Activated naive CD4-positive, alpha-beta T cell treated with anti-CD3 and anti-CD28 coated beads, Interleukin-2, amount 50 U/mL, for 24 hours (primary cell): ENCODE measurements at regions not wholly inside any gene's neighbourhood (a gene's known extent, or its start where the extent isn't known, plus 50 kb on each side); places are given as distances from the start of the nearest gene placed in this dataset.

Source experiments
- H3K27ac Mint-ChIP-seq: one replicate; pipeline ENCODE4 v1.8.0; 2021; ENCODE audit warnings: mild to moderate bottlenecking, mixed read lengths
- H3K27me3 Mint-ChIP-seq: one replicate; pipeline ENCODE4 v1.8.0; 2021; ENCODE audit warnings: mixed read lengths
- H3K36me3 Mint-ChIP-seq: one replicate; pipeline ENCODE4 v1.8.0; 2021; ENCODE audit warnings: mixed read lengths
- H3K4me1 Mint-ChIP-seq: one replicate; pipeline ENCODE4 v1.8.0; 2021; ENCODE audit warnings: mixed read lengths
- H3K4me3 Mint-ChIP-seq: one replicate; pipeline ENCODE4 v1.8.0; 2021; ENCODE audit warnings: mild to moderate bottlenecking, mixed read lengths
- H3K9me3 Mint-ChIP-seq: one replicate; pipeline ENCODE4 v1.8.0; 2021; ENCODE audit warnings: mixed read lengths

DNA sequence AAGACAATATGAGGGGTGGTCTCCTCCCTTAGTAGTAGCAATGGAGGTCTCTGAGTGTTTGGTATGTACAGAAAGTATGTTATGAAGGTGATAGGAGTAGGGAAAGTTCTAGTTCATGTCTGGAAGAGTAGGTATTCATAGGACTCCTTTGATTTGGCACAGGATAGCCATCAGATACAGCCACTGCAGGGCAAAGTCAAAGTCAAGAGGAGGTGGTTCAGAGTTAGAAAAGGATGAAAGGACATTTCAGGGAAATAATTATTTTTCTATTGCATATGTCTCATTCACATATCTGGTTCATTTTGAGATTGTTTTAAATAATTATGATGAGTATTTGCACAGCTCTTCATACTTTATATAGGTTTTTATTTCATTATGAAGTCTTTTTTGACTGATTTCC lies 381.1 kb downstream of the MFSD1 start:
- H3K4me3 Mint-ChIP-seq = no peak overlapping the region
- H3K27me3 Mint-ChIP-seq = no peaks in the 10 kb centered on the region
- H3K9me3 Mint-ChIP-seq = no peaks in the 10 kb centered on the region
- no peaks in the 10 kb centered on the region for H3K36me3 Mint-ChIP-seq
- no peaks in the 10 kb centered on the region for H3K4me1 Mint-ChIP-seq
- no peak overlapping the region for H3K27ac Mint-ChIP-seq

DNA sequence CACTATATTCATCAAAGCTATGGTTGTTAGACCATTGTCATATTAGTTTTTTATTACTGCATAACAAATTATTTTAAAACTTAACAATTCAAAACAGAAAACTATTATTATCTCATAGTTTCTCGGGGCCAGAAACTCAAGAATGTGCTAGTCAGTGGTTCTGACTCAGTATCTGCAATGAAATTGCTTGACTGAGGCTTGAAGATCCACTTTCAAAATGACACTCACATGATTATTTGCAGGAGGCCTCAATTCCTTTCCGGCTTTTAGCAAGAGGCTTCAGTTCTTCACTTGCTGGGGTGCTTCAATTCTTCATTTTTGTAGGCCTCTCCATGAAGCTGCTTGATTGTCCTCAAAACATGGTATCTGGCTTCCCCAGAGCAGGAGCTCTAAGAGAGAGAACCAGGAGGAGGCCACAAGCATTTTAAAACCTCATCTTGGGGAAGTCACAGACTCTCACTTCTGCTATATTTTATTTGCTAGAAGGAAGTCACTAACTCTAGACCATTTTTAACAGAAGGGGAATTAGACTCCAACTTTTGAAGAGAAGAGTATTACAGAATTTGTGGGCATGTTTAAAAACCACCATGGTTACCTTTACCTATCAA lies 383.7 kb downstream of the MFSD1 start:
- Mint-ChIP-seq H3K9me3 (no peaks in the 10 kb centered on the region), H3K27me3 (peaks cover 1% of the 10 kb centered on the region), H3K4me1 (no peaks in the 10 kb centered on the region), H3K36me3 (no peaks in the 10 kb centered on the region), H3K27ac (no peak overlapping the region), H3K4me3 (no peak overlapping the region)

DNA sequence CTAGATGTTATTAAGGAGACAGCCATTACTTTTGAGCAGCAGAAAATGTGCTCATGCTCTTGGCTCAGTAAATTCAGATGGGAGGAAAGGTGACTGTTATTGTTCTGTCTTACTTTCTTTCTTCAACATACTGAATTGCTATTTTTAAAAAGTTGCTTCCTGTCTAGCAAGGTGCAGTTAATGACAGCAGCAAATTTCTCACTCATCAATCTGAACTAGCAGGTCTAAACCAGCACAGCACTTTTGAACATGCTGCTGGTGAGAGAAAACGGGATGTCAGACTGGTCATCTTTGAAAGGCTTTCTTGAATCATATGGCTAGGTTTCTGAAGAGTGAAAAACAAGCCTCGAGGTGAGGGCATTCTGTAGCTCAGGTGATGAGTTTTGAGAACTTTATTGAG lies 384.7 kb downstream of the MFSD1 start:
- H3K27ac Mint-ChIP-seq = no peak overlapping the region
- no peak overlapping the region for H3K4me3 Mint-ChIP-seq
- H3K27me3 Mint-ChIP-seq = peaks cover 1% of the 10 kb centered on the region
- no peaks in the 10 kb centered on the region for H3K4me1 Mint-ChIP-seq
- no peaks in the 10 kb centered on the region for H3K9me3 Mint-ChIP-seq
- H3K36me3 Mint-ChIP-seq = no peaks in the 10 kb centered on the region

DNA sequence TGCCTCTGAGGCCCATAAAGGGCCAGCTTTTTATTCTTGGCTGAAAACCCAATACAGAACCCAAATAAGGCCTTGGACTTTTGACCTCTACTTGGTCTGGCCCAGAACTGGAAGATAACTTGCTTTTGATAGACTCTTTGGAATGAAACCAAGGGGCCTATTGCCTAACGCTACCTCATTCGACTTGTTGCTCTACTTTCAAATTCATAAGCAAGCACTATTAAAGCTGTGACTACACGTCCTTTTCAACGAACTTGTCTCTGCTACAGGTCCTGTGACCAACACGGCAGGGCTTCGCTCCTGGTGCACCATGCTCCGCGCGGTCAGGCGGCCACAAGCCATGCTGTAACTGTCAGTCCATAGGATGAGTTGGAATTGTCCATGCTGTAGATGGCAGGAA lies 385.4 kb downstream of the MFSD1 start:
- H3K36me3 Mint-ChIP-seq = no peaks in the 10 kb centered on the region
- H3K27ac Mint-ChIP-seq = no peak overlapping the region
- no peaks in the 10 kb centered on the region for H3K9me3 Mint-ChIP-seq
- H3K4me1 Mint-ChIP-seq = no peaks in the 10 kb centered on the region
- H3K4me3 Mint-ChIP-seq = no peak overlapping the region
- peaks cover 1% of the 10 kb centered on the region for H3K27me3 Mint-ChIP-seq

DNA sequence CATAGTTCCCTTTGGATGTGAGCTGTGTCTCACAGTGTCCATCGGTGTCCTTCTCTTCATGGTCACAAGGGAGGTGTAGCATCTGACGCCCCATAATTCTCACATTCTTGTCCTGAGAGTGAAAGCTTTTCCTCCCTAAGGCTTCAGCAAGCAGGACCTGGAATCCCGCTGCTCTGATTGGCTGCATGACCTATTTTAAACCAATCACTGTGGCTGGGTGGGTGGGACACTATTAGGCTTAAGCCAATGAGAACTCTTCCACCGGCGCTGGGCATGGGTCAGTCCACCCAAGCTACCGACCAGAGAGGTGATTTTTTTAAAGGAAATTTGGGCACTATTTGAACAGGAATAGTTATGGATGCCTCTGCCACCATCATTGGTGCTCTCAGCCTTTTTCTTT lies 385.9 kb downstream of the MFSD1 start:
- no peaks in the 10 kb centered on the region for H3K9me3 Mint-ChIP-seq
- H3K36me3 Mint-ChIP-seq = no peaks in the 10 kb centered on the region
- no peak overlapping the region for H3K4me3 Mint-ChIP-seq

DNA sequence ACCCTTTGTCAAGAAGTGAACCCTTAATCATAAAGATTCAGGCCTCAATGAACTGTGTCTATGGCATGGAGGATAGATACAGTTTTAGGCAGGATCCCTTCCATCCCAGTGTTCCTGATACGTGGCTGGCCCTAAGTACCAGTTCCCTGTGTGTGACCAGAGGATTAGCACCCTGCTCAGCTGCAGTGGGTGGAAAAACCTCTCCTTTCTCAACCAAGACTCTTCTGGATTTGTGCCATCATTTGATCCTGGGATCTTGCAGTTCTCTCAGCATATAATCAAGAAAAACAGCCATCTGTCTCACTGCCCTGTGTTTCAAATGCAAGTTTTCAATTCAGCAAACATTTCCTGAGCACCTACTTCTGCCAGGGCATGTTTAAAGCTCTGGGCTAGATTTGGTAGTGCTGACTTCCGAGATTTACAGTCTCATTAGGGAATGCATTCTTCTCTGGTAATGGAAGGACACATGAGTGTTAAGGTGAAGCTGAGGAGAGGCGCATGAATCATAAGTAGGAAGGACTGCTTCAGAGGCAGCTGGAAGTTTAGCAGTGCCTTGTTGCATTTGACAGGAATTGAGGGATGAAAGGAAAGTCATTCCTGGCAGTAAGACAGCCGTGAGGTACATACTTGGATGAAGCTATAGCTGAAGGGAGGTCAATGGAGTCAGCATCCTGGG lies 388.3 kb downstream of the MFSD1 start:
- Mint-ChIP-seq H3K27ac (no peak overlapping the region), H3K36me3 (no peaks in the 10 kb centered on the region), H3K27me3 (peaks cover 1% of the 10 kb centered on the region), H3K9me3 (no peaks in the 10 kb centered on the region), H3K4me1 (no peaks in the 10 kb centered on the region), H3K4me3 (no peak overlapping the region)

More for the DNA sequence above, 385.9 kb downstream of the MFSD1 start:
- no peaks in the 10 kb centered on the region for H3K4me1 Mint-ChIP-seq
- no peak overlapping the region for H3K27ac Mint-ChIP-seq
- peaks cover 1% of the 10 kb centered on the region for H3K27me3 Mint-ChIP-seq

DNA sequence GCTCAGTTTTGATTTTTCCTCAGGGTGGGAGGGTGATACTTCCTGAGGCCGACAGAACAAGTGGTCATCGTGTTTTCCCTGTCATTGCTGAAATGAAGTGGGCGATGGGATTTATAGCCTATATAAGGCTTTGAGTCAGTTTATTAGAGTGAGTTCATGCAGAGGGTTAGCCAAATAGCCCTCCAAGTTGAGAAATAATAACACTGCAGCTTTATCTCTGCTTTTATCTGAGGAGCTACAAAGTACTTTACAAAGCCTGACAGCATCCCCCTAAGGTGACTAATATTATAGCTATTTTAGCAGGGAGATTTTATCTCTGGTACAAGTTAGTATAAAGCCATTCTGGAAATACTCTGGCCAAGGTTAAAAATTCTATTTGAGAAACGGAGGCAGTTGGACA lies 389.6 kb downstream of the MFSD1 start:
- no peak overlapping the region for H3K27ac Mint-ChIP-seq

DNA sequence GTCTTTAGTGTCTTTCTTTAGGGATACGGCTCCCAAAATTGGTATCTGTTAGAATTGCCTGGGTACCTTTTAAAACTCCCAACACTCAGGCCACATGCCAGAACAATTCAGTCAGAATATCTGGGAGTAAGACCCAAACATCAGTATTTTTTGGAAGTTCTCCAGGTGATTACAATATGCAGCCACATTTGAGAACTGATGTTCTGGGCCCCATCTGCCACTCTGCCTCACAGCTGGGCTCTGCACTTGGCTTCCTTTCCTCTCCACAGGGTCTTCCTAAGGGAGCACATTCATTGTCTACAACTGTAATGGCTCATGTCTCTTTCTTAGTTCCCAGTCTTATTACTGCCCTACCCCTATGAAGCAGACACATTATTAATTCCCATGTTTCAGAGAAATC lies 394.5 kb downstream of the MFSD1 start:
- Mint-ChIP-seq H3K27ac (no peak overlapping the region), H3K4me1 (no peaks in the 10 kb centered on the region), H3K27me3 (no peaks in the 10 kb centered on the region), H3K9me3 (peaks cover 8% of the 10 kb centered on the region), H3K4me3 (no peak overlapping the region), H3K36me3 (no peaks in the 10 kb centered on the region)

More for the DNA sequence above, 389.6 kb downstream of the MFSD1 start:
- H3K9me3 Mint-ChIP-seq = no peaks in the 10 kb centered on the region
- H3K36me3 Mint-ChIP-seq = no peaks in the 10 kb centered on the region
- H3K4me3 Mint-ChIP-seq = no peak overlapping the region
- H3K27me3 Mint-ChIP-seq = peaks cover 1% of the 10 kb centered on the region
- H3K4me1 Mint-ChIP-seq = no peaks in the 10 kb centered on the region

DNA sequence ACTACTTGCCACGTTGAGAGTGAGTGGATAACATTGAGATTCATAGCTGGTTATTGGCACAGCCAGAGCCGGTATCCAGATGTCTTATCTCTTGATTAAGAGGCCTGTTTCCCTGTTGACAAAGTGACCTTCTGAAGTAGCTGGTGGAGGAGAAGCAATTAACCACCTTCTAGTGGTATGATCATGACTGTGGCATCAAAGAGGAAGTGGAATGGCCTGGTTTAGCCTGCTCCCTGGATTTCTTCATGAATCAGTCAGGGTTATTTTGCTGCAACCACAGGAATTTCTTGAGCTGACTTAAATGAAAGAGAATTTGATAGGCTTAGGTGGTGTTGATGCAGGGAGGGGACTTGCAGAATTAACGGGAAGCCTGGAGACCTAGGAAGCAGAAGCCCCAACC lies 398.3 kb downstream of the MFSD1 start:
- H3K9me3 Mint-ChIP-seq = peaks cover 8% of the 10 kb centered on the region
- no peak overlapping the region for H3K27ac Mint-ChIP-seq
- H3K36me3 Mint-ChIP-seq = no peaks in the 10 kb centered on the region
- H3K27me3 Mint-ChIP-seq = no peaks in the 10 kb centered on the region
- H3K4me1 Mint-ChIP-seq = no peaks in the 10 kb centered on the region
- no peak overlapping the region for H3K4me3 Mint-ChIP-seq

DNA sequence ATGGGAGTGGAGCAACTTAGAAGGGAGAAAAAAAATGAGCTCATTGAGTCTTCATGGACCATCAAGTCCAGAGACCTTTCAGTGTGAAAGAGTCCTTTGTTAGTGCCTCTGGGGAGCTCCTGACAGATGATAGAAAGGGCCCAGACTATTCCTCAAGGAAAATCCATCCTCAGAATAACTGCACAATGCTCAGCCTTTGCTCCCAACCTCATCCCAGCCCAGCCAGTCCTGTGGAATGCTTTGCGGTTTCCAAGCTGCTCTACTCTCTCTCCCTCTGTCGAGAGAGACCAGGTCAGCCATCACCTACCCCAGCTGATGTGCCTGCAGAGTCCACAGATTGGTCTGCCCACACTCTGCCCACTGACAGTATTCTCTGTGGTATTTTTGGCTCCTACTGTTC lies 406.2 kb downstream of the MFSD1 start:
- Mint-ChIP-seq H3K27ac (no peak overlapping the region), H3K9me3 (no peaks in the 10 kb centered on the region), H3K36me3 (no peaks in the 10 kb centered on the region), H3K4me1 (no peaks in the 10 kb centered on the region), H3K27me3 (peaks cover 1% of the 10 kb centered on the region), H3K4me3 (no peak overlapping the region)

DNA sequence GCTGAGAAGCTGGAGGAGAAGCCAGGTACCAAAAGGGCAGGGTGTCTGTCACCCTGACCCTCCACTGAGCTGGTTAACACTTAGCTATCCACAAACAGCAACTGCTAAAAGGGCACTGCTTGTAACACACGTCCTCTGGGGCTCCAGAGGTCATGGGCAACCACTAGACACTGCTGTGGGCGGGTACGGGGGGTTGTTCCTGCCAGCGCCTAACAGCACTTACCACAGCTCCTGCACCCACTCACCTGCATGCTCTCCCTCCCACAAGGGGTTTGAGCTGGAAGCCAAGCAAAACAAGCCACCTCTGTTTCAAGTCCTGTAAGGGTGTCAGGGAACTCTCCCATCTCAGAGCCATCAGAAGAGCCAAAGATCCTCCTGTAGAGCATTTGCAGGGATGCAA lies 407.6 kb downstream of the MFSD1 start:
- Mint-ChIP-seq H3K4me1 (no peaks in the 10 kb centered on the region), H3K27me3 (peaks cover 1% of the 10 kb centered on the region), H3K27ac (no peak overlapping the region), H3K4me3 (no peak overlapping the region), H3K9me3 (no peaks in the 10 kb centered on the region), H3K36me3 (no peaks in the 10 kb centered on the region)

DNA sequence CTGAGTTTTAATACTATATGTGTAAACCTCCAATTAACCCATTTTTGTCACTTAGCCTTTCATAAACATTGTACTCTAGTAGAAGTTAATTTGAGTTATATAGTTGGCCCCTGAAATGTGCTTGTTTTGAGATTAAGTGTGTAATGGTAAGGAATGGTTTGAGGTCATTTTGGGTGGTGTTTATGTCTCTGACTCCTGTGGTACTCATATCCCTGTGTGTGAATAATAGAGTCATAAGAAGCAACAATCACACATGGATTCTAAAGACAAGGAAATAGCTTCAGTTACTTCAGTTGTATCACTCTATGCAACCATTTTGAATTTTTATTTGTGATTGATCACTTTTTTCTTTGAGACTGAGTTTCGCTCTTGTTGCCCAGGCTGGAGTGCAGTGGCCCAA lies 408.5 kb downstream of the MFSD1 start:
- H3K27me3 Mint-ChIP-seq = peaks cover 1% of the 10 kb centered on the region
- H3K4me3 Mint-ChIP-seq = no peak overlapping the region
- no peaks in the 10 kb centered on the region for H3K36me3 Mint-ChIP-seq
- no peak overlapping the region for H3K27ac Mint-ChIP-seq
- H3K4me1 Mint-ChIP-seq = no peaks in the 10 kb centered on the region
- H3K9me3 Mint-ChIP-seq = no peaks in the 10 kb centered on the region

DNA sequence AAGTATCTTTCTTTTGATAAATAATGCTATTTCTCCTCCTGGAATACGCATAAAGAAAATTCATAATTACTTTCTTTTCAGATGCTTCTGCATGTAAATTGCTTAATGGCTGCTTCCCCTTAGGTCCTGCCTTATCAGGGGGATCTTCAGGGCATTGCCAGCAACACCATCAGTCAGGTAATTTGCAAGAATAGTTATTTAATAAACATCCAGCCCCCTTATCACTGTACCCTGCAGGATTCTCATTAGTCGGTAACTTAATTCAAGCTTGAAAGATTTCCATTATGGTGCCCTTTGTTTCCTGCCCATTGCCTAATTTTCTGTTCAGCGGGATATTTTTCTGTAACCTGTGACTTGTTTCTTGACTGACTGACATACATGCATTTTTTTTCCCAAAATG lies 414.5 kb downstream of the MFSD1 start:
- H3K4me1 Mint-ChIP-seq = no peaks in the 10 kb centered on the region
- H3K27ac Mint-ChIP-seq = no peak overlapping the region
- H3K4me3 Mint-ChIP-seq = no peak overlapping the region
- H3K36me3 Mint-ChIP-seq = no peaks in the 10 kb centered on the region
- peaks cover 5% of the 10 kb centered on the region for H3K27me3 Mint-ChIP-seq
- no peaks in the 10 kb centered on the region for H3K9me3 Mint-ChIP-seq

DNA sequence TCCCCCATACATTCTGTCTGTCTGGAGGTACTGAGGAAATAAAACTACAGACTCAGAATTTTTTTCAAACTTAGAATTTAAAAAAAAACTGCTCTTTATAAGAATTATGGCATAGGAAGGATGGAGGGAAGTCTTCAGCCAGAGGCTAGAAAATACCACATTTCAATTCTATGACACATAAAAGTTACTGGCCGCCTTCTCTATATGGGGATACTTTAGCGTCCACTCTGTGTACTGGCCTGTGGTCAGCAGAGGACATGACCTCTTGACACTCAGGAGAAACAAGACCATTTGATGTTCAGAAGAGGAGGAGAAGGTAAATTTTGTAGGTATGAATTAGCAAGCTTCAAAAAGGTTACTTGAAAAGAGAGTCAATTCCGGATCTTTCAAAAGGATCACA lies 417.4 kb downstream of the MFSD1 start:
- peaks cover 5% of the 10 kb centered on the region for H3K27me3 Mint-ChIP-seq
- H3K36me3 Mint-ChIP-seq = no peaks in the 10 kb centered on the region
- H3K27ac Mint-ChIP-seq = no peak overlapping the region
- H3K4me1 Mint-ChIP-seq = no peaks in the 10 kb centered on the region
- no peaks in the 10 kb centered on the region for H3K9me3 Mint-ChIP-seq
- no peak overlapping the region for H3K4me3 Mint-ChIP-seq

DNA sequence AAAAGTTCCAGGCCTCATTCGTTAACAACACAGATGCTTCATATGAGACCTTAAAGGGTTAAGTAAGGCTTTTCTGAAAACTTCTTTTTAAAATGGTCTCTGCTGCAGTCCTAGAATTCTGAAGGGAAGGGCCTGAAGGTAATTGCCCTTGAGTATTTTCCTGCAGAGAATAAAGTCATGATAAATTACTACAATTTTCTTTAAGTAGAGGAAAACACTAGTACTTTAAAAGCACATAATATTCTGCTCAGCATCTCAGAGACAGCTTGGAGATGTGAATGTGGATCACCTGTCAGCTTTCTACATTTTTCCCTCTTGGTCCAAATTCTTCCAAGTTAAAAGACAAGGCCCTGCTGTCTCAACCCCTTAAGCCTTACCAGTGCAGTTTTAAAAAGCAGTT lies 419.5 kb downstream of the MFSD1 start:
- Mint-ChIP-seq H3K4me1 (no peaks in the 10 kb centered on the region), H3K27me3 (peaks cover 5% of the 10 kb centered on the region), H3K27ac (no peak overlapping the region), H3K4me3 (no peak overlapping the region), H3K9me3 (no peaks in the 10 kb centered on the region), H3K36me3 (no peaks in the 10 kb centered on the region)

DNA sequence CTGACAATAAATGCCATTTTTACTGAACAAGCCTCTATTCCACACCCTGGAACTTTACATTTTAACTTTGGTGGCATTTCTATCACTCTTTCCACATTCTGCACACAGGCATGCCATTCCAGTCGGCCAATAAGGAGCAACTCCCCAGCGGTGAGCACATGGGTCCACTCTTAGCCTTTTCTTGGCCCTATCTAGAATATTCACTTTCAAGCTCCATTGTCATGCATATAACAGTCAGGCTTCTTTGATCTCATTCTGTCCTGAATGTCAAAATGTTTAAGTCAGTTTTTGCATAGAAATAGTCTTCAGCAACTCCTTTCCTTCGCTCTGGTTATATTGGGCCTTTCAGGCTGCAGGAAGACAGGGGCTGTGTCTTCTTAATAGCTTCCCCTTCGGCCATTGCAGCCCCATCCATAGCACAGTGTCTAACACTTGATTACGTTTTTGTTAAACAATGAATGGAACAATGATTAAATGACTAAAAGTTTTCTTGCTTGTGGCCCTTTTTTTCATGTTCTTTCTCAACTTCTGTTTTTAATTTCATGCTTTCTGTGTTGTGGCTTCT lies 427.3 kb downstream of the MFSD1 start:
- Mint-ChIP-seq H3K36me3 (no peaks in the 10 kb centered on the region), H3K4me3 (no peak overlapping the region), H3K27me3 (peaks cover 7% of the 10 kb centered on the region), H3K9me3 (no peaks in the 10 kb centered on the region), H3K4me1 (no peaks in the 10 kb centered on the region), H3K27ac (no peak overlapping the region)

DNA sequence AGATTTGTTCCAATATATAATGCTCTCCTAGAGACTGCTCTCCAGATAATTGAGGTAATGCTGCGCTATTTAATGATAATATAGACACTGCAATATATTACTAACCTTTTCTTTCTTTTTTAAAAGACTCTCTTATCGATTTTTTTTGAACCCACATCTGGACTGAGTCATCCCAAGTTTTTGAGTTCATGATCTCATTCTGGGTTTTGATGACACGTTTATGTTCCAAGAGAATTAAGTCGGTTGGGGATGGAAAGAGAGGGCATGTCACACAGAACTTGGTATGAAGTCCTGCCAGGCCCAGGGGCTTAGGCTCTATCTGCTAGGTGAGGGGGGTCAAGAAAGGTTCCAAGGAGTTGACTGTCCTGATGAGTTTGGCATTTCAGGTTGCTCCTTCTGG lies 431.1 kb downstream of the MFSD1 start:
- Mint-ChIP-seq H3K27ac (no peak overlapping the region), H3K9me3 (no peaks in the 10 kb centered on the region), H3K27me3 (peaks cover 10% of the 10 kb centered on the region), H3K4me1 (no peaks in the 10 kb centered on the region), H3K4me3 (no peak overlapping the region), H3K36me3 (no peaks in the 10 kb centered on the region)
